ENCODE measurements at regions not wholly inside any gene's neighbourhood (a gene's known extent, or its start where the extent isn't known, plus 50 kb on each side); places are given as distances from the start of the nearest gene placed in this dataset.

DNA sequence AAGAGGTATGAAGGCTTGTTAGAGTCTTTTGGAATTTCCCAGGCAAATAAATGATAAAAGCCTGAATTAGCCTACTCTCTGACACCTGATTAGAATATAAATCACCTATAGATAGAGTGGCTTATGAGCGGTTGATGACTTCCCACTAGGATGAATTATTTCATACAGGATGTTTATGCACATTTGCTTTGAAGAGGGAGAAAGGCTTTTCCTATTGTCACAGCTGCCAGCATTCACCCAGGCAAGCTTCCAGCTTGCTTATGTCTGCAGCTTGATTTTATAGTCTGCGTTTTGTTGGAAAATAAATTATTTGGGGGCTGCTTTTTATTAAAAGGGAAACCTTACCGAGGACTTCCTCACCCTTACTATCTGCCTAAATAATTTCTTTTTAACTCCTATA lies 51.3 kb upstream of the EIF2S2 start:
- TF ChIP-seq, protein P1, sequence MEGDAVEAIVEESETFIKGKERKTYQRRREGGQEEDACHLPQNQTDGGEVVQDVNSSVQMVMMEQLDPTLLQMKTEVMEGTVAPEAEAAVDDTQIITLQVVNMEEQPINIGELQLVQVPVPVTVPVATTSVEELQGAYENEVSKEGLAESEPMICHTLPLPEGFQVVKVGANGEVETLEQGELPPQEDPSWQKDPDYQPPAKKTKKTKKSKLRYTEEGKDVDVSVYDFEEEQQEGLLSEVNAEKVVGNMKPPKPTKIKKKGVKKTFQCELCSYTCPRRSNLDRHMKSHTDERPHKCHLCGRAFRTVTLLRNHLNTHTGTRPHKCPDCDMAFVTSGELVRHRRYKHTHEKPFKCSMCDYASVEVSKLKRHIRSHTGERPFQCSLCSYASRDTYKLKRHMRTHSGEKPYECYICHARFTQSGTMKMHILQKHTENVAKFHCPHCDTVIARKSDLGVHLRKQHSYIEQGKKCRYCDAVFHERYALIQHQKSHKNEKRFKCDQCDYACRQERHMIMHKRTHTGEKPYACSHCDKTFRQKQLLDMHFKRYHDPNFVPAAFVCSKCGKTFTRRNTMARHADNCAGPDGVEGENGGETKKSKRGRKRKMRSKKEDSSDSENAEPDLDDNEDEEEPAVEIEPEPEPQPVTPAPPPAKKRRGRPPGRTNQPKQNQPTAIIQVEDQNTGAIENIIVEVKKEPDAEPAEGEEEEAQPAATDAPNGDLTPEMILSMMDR (IDR thresholded peaks at IDR 0.05; ENCODE audit: low read depth, low read length) = no peak
- no peak overlapping the region for H3K4me3 ChIP-seq (ENCODE audit: low read depth, low read length)

DNA sequence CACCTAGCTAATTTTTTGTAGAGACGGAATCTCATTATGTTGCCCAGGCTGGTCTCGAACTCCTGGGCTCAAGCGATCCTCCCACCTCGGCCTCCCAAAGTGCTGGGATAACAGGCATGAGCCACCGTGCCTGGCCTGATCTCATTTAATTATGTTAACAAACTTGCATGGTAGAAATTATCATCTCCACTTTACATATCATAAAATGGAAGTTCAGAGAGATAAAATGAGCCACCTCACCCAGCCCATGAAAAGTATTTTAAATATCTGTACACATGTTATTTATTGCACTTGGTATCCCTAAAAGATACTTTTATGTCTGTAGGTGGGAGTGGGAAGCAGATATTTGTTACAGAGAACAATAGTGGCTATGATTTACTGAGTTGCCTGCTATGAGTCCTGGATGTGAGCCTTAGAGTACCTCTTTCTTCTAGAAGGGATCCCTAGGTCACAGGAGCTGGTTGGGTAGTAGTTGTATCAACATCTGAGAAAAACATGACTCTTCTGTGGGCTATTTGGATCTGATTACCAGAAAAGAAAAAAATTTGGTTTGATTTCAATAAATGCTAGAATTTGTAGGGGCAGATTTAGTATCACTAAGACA lies 52.4 kb upstream of the EIF2S2 start:
- no peak overlapping the region for H3K4me3 ChIP-seq (ENCODE audit: low read depth, low read length)
- TF ChIP-seq, protein P1 (IDR thresholded peaks at IDR 0.05; ENCODE audit: low read depth, low read length) = no peak

DNA sequence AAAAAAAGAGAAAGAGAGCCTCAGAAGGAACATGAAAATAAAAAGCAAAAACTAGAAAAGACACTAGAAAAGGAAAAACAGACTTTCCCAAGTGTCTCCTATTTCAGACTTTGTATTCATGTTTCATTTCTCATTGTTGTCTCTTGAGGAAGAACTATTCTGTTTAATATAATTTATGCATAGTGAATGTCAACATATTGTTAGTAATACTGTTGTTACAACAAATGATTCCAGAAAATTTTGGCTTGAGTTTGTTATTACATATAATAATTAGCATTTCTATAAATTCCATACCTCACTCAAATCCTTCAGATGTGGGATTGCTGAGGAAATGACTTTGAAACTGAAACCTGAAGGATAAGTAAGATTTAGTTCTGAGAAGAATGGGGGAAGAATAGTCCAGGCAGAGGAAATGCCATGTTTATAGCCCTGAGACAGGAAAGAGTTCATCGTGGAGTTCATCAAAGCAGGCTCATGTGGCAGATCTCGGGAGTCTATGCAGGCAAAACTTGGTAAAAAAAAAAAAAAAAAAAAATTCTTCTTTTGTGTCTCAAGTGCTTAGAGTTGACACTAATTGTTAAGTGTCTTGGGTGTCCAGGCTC lies 53.1 kb upstream of the EIF2S2 start:
- H3K4me3 ChIP-seq (ENCODE audit: low read depth, low read length) = no peak overlapping the region
- TF ChIP-seq, protein P1 (IDR thresholded peaks at IDR 0.05; ENCODE audit: low read depth, low read length) = no peak

DNA sequence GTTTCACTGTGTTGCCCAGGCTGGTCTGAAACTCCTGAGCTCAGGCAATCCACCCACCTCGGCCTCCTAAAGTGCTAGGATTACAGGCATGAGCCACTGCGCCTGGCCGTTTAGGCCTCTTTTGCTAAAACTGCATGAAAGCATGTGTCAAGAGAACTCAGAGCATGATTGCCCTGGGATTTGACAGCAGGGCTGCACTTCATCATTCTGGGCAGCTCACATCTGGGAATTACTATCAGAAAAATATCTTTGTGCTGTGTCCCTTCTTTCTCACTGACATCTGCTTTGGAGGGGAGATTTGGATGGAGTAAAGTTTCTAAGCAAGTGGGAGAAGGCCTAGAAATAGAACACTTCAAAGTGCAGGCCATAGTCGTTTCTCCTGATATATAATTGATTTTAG lies 59.6 kb upstream of the EIF2S2 start:
- TF ChIP-seq, protein P1 (IDR thresholded peaks at IDR 0.05; ENCODE audit: low read depth, low read length) = no peak
- H3K4me3 ChIP-seq (ENCODE audit: low read depth, low read length) = no peak overlapping the region

DNA sequence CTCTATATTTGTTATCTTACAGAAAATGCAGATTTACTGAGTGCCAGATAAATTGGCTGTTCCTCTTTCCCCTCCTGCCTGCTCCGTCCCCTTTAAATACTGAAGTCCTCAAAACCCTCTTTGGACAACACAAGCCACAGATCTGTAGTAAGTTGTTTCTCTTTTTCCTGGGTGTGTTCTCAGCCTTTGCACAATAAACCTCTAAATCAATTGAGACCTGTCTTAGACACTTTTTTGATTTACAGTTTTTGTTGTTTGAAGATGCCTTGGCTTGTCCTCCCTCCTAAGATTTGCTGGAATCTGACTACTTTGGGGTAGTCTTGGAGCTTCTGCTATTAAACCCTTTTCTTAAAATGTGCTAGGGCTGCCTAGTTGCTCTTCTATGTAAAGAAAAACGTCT lies 60.9 kb upstream of the EIF2S2 start:
- no peak overlapping the region for H3K4me3 ChIP-seq (ENCODE audit: low read depth, low read length)
- TF ChIP-seq, protein P1 (IDR thresholded peaks at IDR 0.05; ENCODE audit: low read depth, low read length) = no peak

DNA sequence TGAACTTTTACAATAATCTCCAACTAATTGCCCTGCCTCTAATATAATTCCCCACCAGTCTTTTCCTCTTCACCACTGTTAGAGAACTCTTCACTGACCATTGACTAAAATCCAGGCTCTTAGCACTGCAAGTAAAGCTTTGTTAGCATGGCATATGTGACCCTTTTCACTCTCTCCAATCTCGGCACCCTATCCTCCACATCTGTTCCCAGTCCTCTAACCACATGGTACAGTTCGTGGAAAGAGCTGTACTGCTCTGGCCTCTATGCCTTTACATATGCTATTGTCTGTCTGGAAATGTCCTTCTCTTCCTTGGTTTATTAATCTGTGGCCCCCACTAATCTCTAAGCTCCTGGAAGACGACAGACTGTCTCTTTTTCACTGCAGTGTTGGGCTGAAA lies 63.0 kb upstream of the EIF2S2 start:
- no peak overlapping the region for H3K4me3 ChIP-seq (ENCODE audit: low read depth, low read length)
- TF ChIP-seq, protein P1 (IDR thresholded peaks at IDR 0.05; ENCODE audit: low read depth, low read length) = no peak

DNA sequence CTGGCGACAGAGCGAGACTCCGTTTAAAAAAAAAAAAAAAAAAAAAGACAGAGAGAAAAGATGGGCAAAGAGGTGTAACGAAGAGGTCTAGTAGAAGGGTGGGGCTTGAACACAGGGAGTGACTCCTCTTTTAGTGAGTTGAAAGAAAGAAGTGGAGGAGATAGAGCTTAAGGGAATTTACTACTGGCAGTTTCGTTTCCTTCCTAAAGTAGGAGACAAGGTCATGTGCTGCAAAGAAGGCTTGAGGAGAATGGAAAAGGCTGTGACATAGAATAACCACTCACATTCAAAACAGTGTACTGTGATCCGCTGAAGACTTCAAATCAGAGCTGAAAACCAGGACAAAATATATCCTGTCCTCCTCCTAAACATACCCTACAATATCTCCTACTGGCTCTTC lies 63.8 kb upstream of the EIF2S2 start:
- no peak overlapping the region for H3K4me3 ChIP-seq (ENCODE audit: low read depth, low read length)
- TF ChIP-seq, protein P1 (IDR thresholded peaks at IDR 0.05; ENCODE audit: low read depth, low read length) = no peak
